CD14-positive monocyte (primary cell): ENCODE measurements at regions not wholly inside any gene's neighbourhood (a gene's known extent, or its start where the extent isn't known, plus 50 kb on each side); places are given as distances from the start of the nearest gene placed in this dataset.
"Not testable (repeated sequence)": the region's sequence is repeated elsewhere in the genome, so short reads cannot be mapped to it uniquely, and the experiment has no call there.

Experiments
- DNase-seq, 3 donors: peaks; one replicate each; pipeline ENCODE4 v3.0.0-alpha.2; 2011 to 2022
- H2AFZ ChIP-seq: 2 replicates; pipeline ENCODE4 v1.6.0; 2012; ENCODE audit warnings: mild to moderate bottlenecking, low read depth, low read length, inconsistent platforms; ENCODE audit not compliant: insufficient read depth, poor library complexity, severe bottlenecking
- H3K27ac ChIP-seq, 2 donors: 1 replicate in 1 of 2; 2 replicates in 1 of 2; pipeline ENCODE4 v1.5.1; 2012 to 2013; ENCODE audit warnings: low read length in 2 of 2, control low read depth in 1 of 2, inconsistent platforms in 1 of 2, low read depth in 1 of 2, mild to moderate bottlenecking in 1 of 2
- H3K27me3 ChIP-seq, 2 donors: one replicate each; pipeline versions ENCODE4 v1.6.0 to v1.6.1; 2011 to 2013; ENCODE audit warnings: low read length in 2 of 2; ENCODE audit not compliant: control insufficient read depth in 2 of 2, insufficient read depth in 2 of 2
- H3K36me3 ChIP-seq, 2 donors: replicated peaks in 1 of 2; 1 replicate in 1 of 2; 2 replicates in 1 of 2; pipeline versions ENCODE4 v1.5.1 to v1.6.1; 2012 to 2013; ENCODE audit warnings: low read length in 2 of 2, control low read depth in 1 of 2, inconsistent platforms in 1 of 2, mild to moderate bottlenecking in 1 of 2; ENCODE audit not compliant: insufficient read depth in 2 of 2, control insufficient read depth in 1 of 2
- H3K4me1 ChIP-seq, 2 donors: 1 replicate in 1 of 2; 2 replicates in 1 of 2; pipeline versions ENCODE4 v1.5.1 to v1.6.1; 2012 to 2013; ENCODE audit warnings: low read length in 2 of 2, control low read depth in 1 of 2, inconsistent platforms in 1 of 2, mild to moderate bottlenecking in 1 of 2, moderate library complexity in 1 of 2; ENCODE audit not compliant: insufficient read depth in 2 of 2, control insufficient read depth in 1 of 2
- H3K4me2 ChIP-seq: replicated peaks from 2 replicates; pipeline ENCODE3; 2012; ENCODE audit warnings: low read length, moderate library complexity, mild to moderate bottlenecking; ENCODE audit not compliant: poor library complexity, severe bottlenecking; ENCODE audit errors: extremely low read depth
- H3K4me3 ChIP-seq, 3 experiments: fragments of 200-600 bp in 1 of 3; sonication (generic) in 1 of 3; replicated peaks in 1 of 3; 1 replicate in 2 of 3; 2 replicates in 1 of 3; pipeline ENCODE4 v1.5.1; 2011 to 2013; ENCODE audit warnings: low read length in 3 of 3, mild to moderate bottlenecking in 3 of 3, control low read depth in 2 of 3, low read depth in 2 of 3, inconsistent platforms in 1 of 3, moderate library complexity in 1 of 3
- H3K79me2 ChIP-seq: 2 replicates; pipeline ENCODE4 v1.6.0; 2012; ENCODE audit warnings: mild to moderate bottlenecking, control low read depth, inconsistent platforms, low read length, moderate library complexity; ENCODE audit not compliant: insufficient read depth
- H3K9ac ChIP-seq: 2 replicates; pipeline ENCODE4 v1.6.0; 2017; ENCODE audit warnings: low read length, mild to moderate bottlenecking; ENCODE audit not compliant: insufficient read depth, poor library complexity, severe bottlenecking
- H3K9me3 ChIP-seq, 2 donors: replicated peaks in 1 of 2; 1 replicate in 1 of 2; 2 replicates in 1 of 2; pipeline versions ENCODE4 v1.5.1 to v1.6.1; 2012 to 2013; ENCODE audit warnings: low read length in 2 of 2, control low read depth in 1 of 2; ENCODE audit not compliant: control insufficient read depth in 1 of 2, insufficient read depth in 1 of 2
- H4K20me1 ChIP-seq: 2 replicates; pipeline ENCODE4 v1.6.0; 2012; ENCODE audit warnings: mild to moderate bottlenecking, low read length, control low read depth, moderate library complexity; ENCODE audit not compliant: insufficient read depth
- H3K27ac Mint-ChIP-seq, 7 donors: one replicate each; pipeline ENCODE4 v1.8.0; 2020; ENCODE audit warnings: mild to moderate bottlenecking in 7 of 7, mixed read lengths in 7 of 7, moderate library complexity in 6 of 7, inconsistent platforms in 2 of 7
- H3K27me3 Mint-ChIP-seq, 3 donors: one replicate each; pipeline ENCODE4 v1.8.0; 2021 to 2022; ENCODE audit warnings: low read depth in 3 of 3, mild to moderate bottlenecking in 3 of 3, mixed read lengths in 3 of 3, moderate library complexity in 3 of 3, inconsistent platforms in 1 of 3
- H3K36me3 Mint-ChIP-seq, 2 donors: one replicate each; pipeline ENCODE4 v1.8.0; 2020; ENCODE audit warnings: mixed read lengths in 2 of 2, inconsistent platforms in 1 of 2, mild to moderate bottlenecking in 1 of 2
- H3K4me1 Mint-ChIP-seq: one replicate; pipeline ENCODE4 v1.8.0; 2020; ENCODE audit warnings: mild to moderate bottlenecking, mixed read lengths
- H3K4me3 Mint-ChIP-seq, 2 donors: one replicate each; pipeline ENCODE4 v1.8.0; 2020; ENCODE audit warnings: mild to moderate bottlenecking in 2 of 2, mixed read lengths in 2 of 2, moderate library complexity in 1 of 2
- H3K9me3 Mint-ChIP-seq, 7 donors: one replicate each; pipeline ENCODE4 v1.8.0; 2020 to 2022; ENCODE audit warnings: mixed read lengths in 7 of 7, mild to moderate bottlenecking in 6 of 7, moderate library complexity in 6 of 7, inconsistent platforms in 2 of 7
- WGBS: methylation state at CpG from one replicate; pipeline ENCODE4 v1.1.5; 2013; ENCODE audit warnings: missing lambda C conversion rate; ENCODE audit not compliant: insufficient coverage; 5-methylcytosine and 5-hydroxymethylcytosine counted together
- intact Hi-C, 2 donors: fragments of 100-400 bp; cut with micrococcal nuclease; formaldehyde crosslinking; loops; one replicate each; pipeline versions ENCODE4 v1.15.0 to v1.15.1; 2023
- TF ChIP-seq, protein P1 (sequence below): fragments of 200-600 bp; IDR thresholded peaks from one replicate; pipeline ENCODE4 v1.8.0; 2022; ENCODE audit warnings: antibody characterized with exemption, mild to moderate bottlenecking

- WGBS = 80% methylated on average over 1 of the region's 3 CpGs
- no peaks in the 10 kb centered on the region for H3K79me2 ChIP-seq
Measured at GRCh38 chr4:3601992-3602391, 69.8 kb upstream of the LRPAP1 start.

DNA sequence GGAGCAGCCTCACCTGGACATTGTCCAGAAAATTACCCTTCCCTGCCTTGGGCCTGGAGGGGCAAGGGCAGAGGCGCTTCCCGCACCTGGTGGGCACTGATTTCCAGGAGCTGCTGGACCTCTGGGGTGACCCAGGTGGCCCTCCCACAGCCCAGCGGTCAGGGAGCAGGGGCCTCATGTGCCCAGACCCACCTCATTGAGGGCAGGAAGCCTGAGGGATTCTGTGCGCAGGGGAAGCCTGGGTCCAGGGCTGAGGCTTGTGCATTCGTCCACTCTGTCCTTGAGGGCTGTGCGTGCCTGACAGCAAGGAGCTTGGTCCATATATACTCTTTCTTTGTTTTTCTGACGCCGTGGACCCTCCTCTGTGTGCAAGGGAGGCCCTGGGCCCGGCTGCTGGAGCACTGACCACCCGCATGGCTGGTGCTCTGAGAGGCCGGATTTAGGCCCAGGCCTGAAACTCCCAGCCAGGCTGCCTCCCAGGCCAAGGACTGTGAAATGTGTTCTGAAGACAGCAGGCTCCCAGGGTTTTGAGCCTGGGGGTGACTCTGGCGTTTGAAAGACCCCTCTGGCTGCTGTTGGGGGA, 69.0 kb upstream of the LRPAP1 start:
- H3K27me3 Mint-ChIP-seq, H3K36me3 Mint-ChIP-seq, H3K4me1 Mint-ChIP-seq, H3K27ac Mint-ChIP-seq, H3K4me1 ChIP-seq, H4K20me1 ChIP-seq, H3K36me3 ChIP-seq, H3K4me2 ChIP-seq, H3K27me3 ChIP-seq, H3K9ac ChIP-seq, H3K4me3 ChIP-seq, intact Hi-C loops, H3K4me3 Mint-ChIP-seq, H3K79me2 ChIP-seq, DNase-seq, H3K27ac ChIP-seq, H2AFZ ChIP-seq: not testable (repeated sequence)
- 91% methylated on average over 12 of the region's 12 CpGs for WGBS
- H3K9me3 ChIP-seq = peaks cover 5 to 11% of the 10 kb centered on the region in 2 donors
- peaks cover 4 to 15% (median 10%) of the 10 kb centered on the region in 7 donors for H3K9me3 Mint-ChIP-seq

More at GRCh38 chr4:3601992-3602391, 69.8 kb upstream of the LRPAP1 start:
- H3K4me3 ChIP-seq = no peak overlapping the region
- H3K4me1 ChIP-seq = no peaks in the 10 kb centered on the region
- no peaks in the 10 kb centered on the region for H4K20me1 ChIP-seq
- H3K4me2 ChIP-seq = no peak overlapping the region
- H3K27ac Mint-ChIP-seq = no peak overlapping the region
- H3K9ac ChIP-seq = no peak overlapping the region
- H3K36me3 Mint-ChIP-seq = no peaks in the 10 kb centered on the region
- no peak for DNase-seq
- H3K27ac ChIP-seq = no peak overlapping the region
- peaks cover 4 to 15% (median 10%) of the 10 kb centered on the region in 7 donors for H3K9me3 Mint-ChIP-seq
- intact Hi-C loops = no loop called here
- no peaks in the 10 kb centered on the region for H3K4me1 Mint-ChIP-seq
- no peaks in the 10 kb centered on the region for H3K36me3 ChIP-seq
- H2AFZ ChIP-seq = no peak overlapping the region
- H3K27me3 ChIP-seq = no peaks in the 10 kb centered on the region
- H3K27me3 Mint-ChIP-seq = peaks cover 3 to 4% (median 3%) of the 10 kb centered on the region in 3 donors
- TF ChIP-seq, protein P1, sequence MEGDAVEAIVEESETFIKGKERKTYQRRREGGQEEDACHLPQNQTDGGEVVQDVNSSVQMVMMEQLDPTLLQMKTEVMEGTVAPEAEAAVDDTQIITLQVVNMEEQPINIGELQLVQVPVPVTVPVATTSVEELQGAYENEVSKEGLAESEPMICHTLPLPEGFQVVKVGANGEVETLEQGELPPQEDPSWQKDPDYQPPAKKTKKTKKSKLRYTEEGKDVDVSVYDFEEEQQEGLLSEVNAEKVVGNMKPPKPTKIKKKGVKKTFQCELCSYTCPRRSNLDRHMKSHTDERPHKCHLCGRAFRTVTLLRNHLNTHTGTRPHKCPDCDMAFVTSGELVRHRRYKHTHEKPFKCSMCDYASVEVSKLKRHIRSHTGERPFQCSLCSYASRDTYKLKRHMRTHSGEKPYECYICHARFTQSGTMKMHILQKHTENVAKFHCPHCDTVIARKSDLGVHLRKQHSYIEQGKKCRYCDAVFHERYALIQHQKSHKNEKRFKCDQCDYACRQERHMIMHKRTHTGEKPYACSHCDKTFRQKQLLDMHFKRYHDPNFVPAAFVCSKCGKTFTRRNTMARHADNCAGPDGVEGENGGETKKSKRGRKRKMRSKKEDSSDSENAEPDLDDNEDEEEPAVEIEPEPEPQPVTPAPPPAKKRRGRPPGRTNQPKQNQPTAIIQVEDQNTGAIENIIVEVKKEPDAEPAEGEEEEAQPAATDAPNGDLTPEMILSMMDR = no peak
- no peak overlapping the region for H3K4me3 Mint-ChIP-seq
- peaks cover 5 to 11% of the 10 kb centered on the region in 2 donors for H3K9me3 ChIP-seq
